SK-N-MC (cell line): ENCODE measurements at regions not wholly inside any gene's neighbourhood (a gene's known extent, or its start where the extent isn't known, plus 50 kb on each side); places are given as distances from the start of the nearest gene placed in this dataset.

ENCODE experiments used
- EZH2 ChIP-seq: fragments of 200-600 bp; sonication (generic); IDR thresholded peaks from one replicate; pipeline ENCODE4 v1.6.1; 2017; ENCODE audit warnings: antibody characterized with exemption
- FOXP2 ChIP-seq: optimal IDR thresholded peaks from 2 replicates; pipeline ENCODE3; 2011; ENCODE audit warnings: mild to moderate bottlenecking, moderate library complexity; ENCODE audit not compliant: insufficient read depth; ENCODE audit errors: extremely low read length, control extremely low read depth

DNA sequence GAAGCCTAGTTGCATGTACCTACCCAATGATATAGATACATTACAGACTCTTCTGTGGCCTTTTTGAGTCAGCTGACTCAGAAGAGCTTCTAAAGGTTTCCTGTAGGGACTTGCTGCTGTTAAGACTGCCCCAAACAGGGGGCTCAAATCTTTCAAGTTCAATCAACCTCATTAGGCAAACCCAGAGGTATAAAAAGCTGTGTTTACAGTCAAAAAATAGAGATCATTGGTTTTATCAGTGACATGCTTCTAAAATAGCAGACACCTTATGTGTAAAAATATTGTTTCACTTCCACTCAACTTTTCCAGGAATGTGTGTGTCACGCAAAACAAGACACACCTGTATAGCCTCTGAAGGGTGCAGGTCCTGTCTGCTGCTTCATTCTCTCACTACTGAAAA, 624.3 kb upstream of the FANCL start:
- TF ChIP-seq EZH2 (no peak), FOXP2 (no peak)
